ENCODE measurements at regions not wholly inside any gene's neighbourhood (a gene's known extent, or its start where the extent isn't known, plus 50 kb on each side); places are given as distances from the start of the nearest gene placed in this dataset.

DNA sequence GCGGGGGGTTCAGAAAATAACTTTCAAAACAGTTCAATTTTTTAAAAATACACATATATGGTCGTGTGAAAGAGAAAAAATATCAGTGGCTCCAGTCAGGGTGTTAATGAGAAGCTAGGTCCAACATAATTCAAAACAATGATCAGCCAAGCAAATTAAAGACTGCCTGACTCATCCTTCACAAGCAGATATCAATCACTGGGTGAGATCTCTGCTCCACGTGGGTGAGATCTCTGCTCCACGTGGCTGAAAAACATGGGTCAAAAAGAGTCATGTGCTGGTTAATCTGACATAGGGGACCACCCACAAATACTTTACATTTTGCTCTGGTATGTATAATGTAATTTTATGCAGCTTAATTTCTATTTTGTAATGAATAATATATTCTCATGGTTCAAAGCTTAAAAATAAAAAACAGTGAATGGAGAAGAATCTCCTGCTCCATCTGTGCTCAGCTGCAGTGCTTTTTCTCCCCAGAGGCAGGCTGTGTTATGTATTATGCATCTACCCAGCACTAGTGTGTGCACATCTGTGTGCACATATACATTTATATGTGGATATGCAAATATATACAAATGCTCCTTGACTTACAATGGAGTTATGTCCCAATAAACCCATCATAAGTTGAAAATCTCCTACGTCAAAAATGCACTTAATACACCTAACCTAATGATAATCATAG is 93.1 kb upstream of the S1PR3 start:
- no peak for TF ChIP-seq POLR2A (IDR thresholded peaks at IDR 0.05; ENCODE audit: low read depth, low read length)
- TF ChIP-seq, protein P1, sequence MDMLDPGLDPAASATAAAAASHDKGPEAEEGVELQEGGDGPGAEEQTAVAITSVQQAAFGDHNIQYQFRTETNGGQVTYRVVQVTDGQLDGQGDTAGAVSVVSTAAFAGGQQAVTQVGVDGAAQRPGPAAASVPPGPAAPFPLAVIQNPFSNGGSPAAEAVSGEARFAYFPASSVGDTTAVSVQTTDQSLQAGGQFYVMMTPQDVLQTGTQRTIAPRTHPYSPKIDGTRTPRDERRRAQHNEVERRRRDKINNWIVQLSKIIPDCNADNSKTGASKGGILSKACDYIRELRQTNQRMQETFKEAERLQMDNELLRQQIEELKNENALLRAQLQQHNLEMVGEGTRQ (IDR thresholded peaks at IDR 0.05; ENCODE audit: low read depth, low read length) = no peak
- TF ChIP-seq, protein P2, sequence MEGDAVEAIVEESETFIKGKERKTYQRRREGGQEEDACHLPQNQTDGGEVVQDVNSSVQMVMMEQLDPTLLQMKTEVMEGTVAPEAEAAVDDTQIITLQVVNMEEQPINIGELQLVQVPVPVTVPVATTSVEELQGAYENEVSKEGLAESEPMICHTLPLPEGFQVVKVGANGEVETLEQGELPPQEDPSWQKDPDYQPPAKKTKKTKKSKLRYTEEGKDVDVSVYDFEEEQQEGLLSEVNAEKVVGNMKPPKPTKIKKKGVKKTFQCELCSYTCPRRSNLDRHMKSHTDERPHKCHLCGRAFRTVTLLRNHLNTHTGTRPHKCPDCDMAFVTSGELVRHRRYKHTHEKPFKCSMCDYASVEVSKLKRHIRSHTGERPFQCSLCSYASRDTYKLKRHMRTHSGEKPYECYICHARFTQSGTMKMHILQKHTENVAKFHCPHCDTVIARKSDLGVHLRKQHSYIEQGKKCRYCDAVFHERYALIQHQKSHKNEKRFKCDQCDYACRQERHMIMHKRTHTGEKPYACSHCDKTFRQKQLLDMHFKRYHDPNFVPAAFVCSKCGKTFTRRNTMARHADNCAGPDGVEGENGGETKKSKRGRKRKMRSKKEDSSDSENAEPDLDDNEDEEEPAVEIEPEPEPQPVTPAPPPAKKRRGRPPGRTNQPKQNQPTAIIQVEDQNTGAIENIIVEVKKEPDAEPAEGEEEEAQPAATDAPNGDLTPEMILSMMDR (conservative IDR thresholded peaks at IDR 0.05; ENCODE audit: low read depth, low read length) = no peak
- TF ChIP-seq MAFK (IDR thresholded peaks at IDR 0.05; ENCODE audit: low read depth, low read length) = no peak
- no peak for TF ChIP-seq FOS (IDR thresholded peaks at IDR 0.05; ENCODE audit: low read depth, low read length)
- TF ChIP-seq BHLHE40 (IDR thresholded peaks at IDR 0.05; ENCODE audit: low read depth, low read length) = no peak
- TF ChIP-seq, protein P3, sequence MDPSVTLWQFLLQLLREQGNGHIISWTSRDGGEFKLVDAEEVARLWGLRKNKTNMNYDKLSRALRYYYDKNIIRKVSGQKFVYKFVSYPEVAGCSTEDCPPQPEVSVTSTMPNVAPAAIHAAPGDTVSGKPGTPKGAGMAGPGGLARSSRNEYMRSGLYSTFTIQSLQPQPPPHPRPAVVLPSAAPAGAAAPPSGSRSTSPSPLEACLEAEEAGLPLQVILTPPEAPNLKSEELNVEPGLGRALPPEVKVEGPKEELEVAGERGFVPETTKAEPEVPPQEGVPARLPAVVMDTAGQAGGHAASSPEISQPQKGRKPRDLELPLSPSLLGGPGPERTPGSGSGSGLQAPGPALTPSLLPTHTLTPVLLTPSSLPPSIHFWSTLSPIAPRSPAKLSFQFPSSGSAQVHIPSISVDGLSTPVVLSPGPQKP (IDR thresholded peaks at IDR 0.05; ENCODE audit: borderline replicate concordance, low read depth, low read length) = no peak
- TF ChIP-seq MAZ (IDR thresholded peaks at IDR 0.05; ENCODE audit: borderline replicate concordance, low read depth, low read length) = no peak
- no peak for TF ChIP-seq MXI1 (IDR thresholded peaks at IDR 0.05; ENCODE audit: borderline replicate concordance, low read depth, low read length)
- no peak for TF ChIP-seq RAD21 (IDR thresholded peaks at IDR 0.05; ENCODE audit: low read length)
- TF ChIP-seq SMC3 (IDR thresholded peaks at IDR 0.05; ENCODE audit: low read depth, low read length) = no peak
- no peak for TF ChIP-seq CEBPB (IDR thresholded peaks at IDR 0.05; ENCODE audit: low read depth, low read length)

Data from IMR-90 (cell line).